HG03442 (cell line): ENCODE measurements at regions not wholly inside any gene's neighbourhood (a gene's known extent, or its start where the extent isn't known, plus 50 kb on each side); places are given as distances from the start of the nearest gene placed in this dataset.
"Not testable (repeated sequence)": the region's sequence is repeated elsewhere in the genome, so short reads cannot be mapped to it uniquely, and the experiment has no call there.

Experiments
- ATAC-seq: cut with Tn5 transposase; IDR thresholded peaks from one replicate; pipeline ENCODE4 v1.9.1; 2021; ENCODE audit warnings: mild to moderate bottlenecking, moderate library complexity; ENCODE audit not compliant: unreplicated experiment

DNA sequence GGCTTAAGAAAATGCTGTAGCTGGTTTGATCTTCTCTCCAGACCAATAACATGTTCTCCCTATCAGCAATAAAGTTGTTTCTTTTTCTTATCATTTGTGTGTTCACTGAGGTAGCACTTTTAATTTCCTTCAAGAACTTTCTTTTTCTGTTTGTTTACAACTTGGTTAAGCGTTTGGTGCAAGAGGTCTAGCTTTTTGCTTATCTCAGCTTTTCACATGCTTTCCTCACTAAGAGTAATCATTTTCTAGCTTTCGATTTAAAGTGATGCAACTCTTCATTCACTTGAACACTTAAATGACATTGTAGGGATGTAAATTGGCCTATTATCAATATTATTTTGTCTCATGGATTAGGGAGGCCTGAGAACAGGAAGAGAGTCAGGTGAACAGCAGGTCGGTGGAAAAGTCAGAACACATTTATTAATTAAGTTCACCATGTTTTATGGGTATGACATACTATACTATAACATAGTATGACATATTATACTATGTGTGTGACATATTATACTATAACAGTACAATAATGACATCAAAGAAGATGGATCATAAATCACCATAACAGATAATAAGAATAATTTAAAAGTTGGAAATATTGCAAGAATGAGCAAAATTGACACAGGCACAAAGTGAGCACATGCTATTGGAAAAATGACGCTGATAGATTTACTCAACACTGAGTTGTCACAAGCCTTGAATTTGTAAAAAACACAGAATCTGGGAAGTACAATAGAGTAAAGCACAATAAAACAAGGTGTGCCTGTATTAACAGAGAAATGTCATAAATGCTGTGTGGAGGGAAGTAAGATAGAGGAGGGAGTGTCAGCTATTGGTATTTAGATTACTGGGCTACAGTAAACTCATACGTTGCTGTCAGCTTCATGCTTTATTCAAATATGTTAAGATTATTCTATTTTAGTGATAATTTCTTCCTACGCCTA is 218.6 kb upstream of the SLC7A11 start:
- ATAC-seq, result no peak

GRCh38 chr4:138458751-138459150 is 216.6 kb upstream of the SLC7A11 start:
- ATAC-seq, result no peak

- ATAC-seq, result not testable (repeated sequence)
Observed at GRCh38 chr4:138456349-138456748, 214.2 kb upstream of the SLC7A11 start.

DNA sequence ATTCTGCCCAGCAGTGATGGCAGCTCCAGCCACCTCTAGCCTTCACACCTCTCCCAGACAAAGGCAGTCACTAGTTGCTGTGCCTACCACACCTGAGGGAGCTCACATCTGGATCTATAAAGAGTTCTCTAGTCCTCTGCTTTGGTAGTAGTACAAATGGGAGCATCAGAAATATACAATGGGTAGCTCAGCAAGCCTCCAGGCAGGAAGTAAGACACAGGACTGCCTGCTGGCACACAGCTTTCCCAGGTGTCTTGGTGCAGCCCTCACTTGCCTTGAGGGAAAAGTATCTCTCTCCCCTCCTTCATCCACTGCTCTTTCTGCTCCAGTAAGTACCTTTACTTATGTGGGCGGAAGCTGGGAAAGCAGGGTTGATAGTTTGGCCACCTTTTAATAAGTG is 212.9 kb upstream of the SLC7A11 start:
- no peak for ATAC-seq

- ATAC-seq, result no peak
Observed at GRCh38 chr4:138452826-138453225, 210.7 kb upstream of the SLC7A11 start.

- no peak for ATAC-seq
Observed at GRCh38 chr4:138451276-138451663, 209.1 kb upstream of the SLC7A11 start.

DNA sequence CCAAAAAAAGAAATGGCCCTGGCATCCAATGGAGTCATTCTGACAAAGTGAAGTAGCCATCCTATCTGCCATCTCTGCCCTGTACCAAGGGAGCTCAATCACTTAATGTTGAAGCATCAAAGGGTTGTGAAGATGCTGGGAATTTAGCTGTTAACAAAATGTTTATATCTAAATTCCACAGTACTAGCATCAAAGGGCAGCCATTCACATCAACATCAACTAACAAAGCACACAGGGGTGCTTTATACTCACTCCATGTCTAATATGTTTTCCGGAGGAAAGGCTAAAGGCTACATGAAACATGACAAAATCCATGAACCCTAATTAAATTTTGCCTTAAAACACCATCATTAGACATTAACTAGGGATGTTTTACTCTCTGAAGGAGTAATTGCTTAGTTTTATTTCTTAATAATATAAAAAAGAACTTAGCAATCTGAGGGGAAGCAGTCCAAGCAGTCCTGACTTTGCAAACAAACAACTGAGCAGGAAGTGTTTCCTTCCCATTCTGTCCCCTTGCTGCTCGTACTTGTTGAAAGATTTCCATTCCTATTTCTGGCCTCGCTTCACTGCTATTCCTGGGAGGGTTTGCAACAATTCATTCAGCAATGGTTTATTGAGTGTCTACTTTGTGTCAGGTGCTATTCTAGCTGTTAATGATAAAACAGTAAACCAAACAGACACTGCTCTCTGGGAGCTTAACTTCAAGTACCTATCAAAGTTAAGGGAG is 208.6 kb upstream of the SLC7A11 start:
- no peak for ATAC-seq

- no peak for ATAC-seq
Observed at GRCh38 chr4:138449938-138450337, 207.8 kb upstream of the SLC7A11 start.

DNA sequence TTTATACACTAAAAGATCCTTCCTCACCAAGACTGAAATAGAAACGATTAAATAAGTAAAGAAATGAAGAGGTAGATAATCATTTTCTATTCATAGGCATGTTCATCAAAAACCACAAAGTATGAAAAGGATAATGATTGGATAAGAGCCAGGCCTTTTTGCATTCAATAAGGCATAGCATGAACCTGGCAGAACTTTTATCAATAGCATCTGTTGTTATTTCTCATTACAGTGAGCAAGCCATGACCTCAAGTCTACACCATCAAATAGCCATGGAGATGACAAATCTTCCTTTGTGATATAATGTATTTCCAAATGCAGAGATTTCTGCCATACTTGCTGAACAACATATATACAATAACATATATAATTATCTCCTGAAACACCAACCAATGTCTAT is 206.0 kb upstream of the SLC7A11 start:
- ATAC-seq, result no peak

DNA sequence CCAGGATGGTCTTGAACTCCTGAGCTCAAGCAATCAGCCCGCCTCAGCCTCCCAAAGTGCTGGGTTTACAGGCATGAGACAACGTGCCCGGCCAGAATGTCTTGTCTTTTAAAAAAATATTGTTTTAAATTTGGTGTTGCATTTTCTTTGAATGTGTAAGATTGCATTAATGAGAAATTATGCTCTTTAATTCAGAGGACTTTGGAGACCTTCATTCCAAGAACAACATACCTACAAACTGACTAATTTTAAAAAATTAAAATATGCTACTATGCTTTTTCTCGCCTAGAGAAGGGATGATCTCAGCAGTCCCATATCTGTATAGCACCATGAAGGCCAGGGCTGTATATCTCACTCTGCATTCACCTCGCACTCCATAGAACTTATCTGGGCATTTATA is 204.3 kb upstream of the SLC7A11 start:
- ATAC-seq, result no peak

DNA sequence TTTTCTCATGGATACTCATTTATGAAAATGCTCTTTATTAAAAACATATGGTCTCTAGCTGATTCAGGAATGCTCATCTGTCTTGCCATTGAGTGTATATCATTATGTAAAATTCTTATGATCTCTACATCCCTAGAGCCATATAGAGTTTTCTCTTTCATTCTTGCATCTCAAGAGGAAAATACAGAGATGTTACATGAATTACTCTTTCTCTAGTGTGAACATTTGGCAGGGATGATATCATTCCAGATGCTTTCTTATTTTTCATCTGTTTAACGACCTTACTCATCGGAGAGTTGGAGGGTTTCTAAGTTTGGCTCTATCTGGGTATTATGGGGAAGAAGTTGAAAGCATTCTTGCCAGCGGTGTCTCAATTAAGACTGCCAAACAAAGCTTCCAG is 202.9 kb upstream of the SLC7A11 start:
- ATAC-seq, result no peak

GRCh38 chr4:138444260-138444659 is 202.1 kb upstream of the SLC7A11 start:
- ATAC-seq, result no peak

DNA sequence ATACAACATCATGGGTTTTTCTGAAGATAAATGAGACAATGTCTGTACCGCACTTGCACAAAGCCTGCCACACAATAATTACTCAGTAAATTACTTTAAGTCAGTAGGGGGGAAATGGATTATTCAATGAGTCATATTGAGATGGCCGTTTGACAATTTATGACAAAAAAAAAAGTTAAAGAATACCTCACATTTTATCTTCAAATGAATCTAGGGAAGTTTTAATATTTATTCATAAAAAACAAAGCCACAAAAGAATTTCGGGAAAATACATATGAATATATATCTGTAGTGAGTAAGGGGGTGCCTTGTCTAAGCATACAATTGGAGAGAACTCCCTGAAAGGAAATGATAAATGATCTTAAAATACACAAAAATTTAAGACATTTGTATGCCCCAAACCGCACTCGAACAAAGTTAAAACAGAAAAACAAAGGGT is 197.0 kb upstream of the SLC7A11 start:
- ATAC-seq, result no peak

GRCh38 chr4:138438608-138439007 is 196.5 kb upstream of the SLC7A11 start:
- ATAC-seq, result no peak

GRCh38 chr4:138437263-138437851 is 195.2 kb upstream of the SLC7A11 start:
- ATAC-seq, result no peak

GRCh38 chr4:138435733-138436132 is 193.6 kb upstream of the SLC7A11 start:
- ATAC-seq, result not testable (repeated sequence)

DNA sequence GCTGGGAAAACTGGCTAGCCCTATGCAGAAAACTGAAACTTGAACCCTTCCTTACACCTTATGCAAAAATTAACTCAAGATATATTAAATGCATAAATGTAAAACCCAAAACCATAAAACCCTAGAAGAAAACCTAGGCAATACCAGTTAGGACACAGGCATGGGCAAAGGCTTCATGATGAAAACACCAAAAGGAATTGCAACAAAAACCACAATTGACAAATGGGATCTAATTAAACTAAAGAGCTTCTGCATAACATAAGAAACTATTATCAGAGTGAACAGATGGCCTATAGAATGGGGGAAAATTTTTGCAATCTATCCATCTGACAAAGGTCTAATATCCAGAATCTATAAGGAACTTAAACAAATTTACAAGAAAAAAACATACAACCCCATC is 192.9 kb upstream of the SLC7A11 start:
- ATAC-seq, result not testable (repeated sequence)

DNA sequence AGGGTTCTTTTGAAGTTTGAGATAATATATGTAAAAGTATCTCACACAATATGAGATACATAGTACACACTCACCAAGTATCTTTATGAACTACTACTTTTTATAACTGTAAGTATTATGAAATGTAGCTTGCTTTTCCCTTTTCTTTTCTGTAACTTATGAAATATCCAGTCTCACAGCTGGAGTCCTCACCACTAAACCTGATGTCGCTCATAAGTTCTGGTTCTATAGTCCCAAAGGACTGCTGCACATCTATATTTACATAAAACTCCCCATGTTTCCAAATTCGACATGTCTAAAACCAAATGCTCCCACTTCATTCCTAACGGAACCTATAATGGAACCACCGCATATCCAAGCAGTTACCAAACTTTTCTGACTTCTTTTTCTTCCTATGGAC is 186.5 kb upstream of the SLC7A11 start:
- no peak for ATAC-seq

DNA sequence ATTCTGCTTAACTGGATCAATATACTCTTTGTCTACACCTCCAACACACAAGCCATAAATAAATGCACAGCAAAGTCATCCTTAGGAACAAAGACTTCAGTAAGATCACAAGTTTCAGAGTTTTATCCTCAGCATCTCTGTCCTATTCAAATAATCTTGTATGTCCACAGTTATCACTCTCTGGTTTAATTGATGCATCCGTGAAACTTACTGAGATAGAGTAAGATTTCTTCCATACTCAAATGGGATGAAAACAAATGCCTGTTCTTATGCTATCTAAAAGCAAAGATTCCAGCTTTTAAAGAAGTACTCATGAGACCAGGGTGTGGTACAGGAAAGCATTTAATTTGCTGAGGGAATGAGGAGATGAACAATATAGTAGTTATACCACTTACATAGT is 184.6 kb upstream of the SLC7A11 start:
- no peak for ATAC-seq

DNA sequence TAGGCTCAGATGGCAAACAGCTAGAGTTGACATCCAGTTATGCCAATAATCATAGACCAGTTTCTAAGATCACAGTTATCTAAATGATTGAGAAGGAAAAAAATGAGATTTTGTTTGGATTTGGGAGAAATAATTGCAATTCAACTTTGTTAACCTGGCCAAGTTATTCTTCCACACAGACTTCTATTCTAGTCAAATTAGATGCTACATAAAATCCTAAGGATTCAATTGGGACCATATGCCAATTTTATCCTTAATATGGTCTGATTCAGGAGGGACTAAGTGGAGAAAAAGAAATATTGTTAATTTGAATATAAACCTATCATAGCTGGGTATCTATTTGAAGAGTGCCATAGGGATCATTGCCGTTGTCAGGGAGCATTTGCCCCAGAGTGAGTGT is 178.3 kb upstream of the SLC7A11 start:
- no peak for ATAC-seq

DNA sequence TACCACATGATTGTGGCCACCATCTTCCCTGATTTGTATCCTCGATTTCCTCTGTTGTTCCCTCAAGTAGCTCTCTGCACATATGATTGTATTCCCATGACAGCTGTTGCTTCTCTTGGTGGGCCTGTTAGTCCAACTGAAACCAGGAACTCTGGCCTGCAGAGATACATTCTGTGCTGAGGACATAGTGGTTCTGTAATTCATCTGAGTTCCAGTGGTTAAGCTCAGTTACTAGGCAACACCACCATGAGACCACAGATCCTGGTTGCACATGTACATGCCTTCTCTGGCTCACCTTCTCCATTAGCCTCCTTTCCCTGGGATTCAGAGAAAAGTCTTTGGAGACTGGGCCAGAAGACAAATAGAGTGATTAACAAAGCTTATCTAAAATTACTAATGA is 172.1 kb upstream of the SLC7A11 start:
- ATAC-seq, result no peak

GRCh38 chr4:138413273-138413672 is 171.1 kb upstream of the SLC7A11 start:
- no peak for ATAC-seq
